Calu3 (cell line): ENCODE measurements at regions not wholly inside any gene's neighbourhood (a gene's known extent, or its start where the extent isn't known, plus 50 kb on each side); places are given as distances from the start of the nearest gene placed in this dataset.

Experiments
- BruUV-seq: library from RNA; stranded (reverse); fragments of 400-500 nt; replicated peaks from 2 replicates; lab custom pipeline; 2021; lab: Mats Ljungman, UMichigan
- CTCF ChIA-PET: fragments of 300-600 bp; sonication (Branson Sonifier 250); formaldehyde crosslinking; loops from one replicate; lab custom pipeline; 2022; ENCODE audit warnings: antibody characterized with exemption; lab: Charles Lee
- DNase-seq: peaks from one replicate; pipeline ENCODE4 v3.0.0; 2022
- H3K27ac Mint-ChIP-seq: one replicate; pipeline ENCODE4 v1.8.0; 2022; ENCODE audit warnings: mixed read lengths; ENCODE audit not compliant: unreplicated experiment
- H3K27me3 Mint-ChIP-seq: one replicate; pipeline ENCODE4 v1.8.0; 2022; ENCODE audit warnings: mixed read lengths; ENCODE audit not compliant: unreplicated experiment
- H3K36me3 Mint-ChIP-seq: one replicate; pipeline ENCODE4 v1.8.0; 2022; ENCODE audit warnings: mild to moderate bottlenecking, moderate library complexity, mixed read lengths; ENCODE audit not compliant: insufficient read depth, unreplicated experiment
- H3K4me1 Mint-ChIP-seq: one replicate; pipeline ENCODE4 v1.8.0; 2022; ENCODE audit warnings: mild to moderate bottlenecking, low read depth, mixed read lengths; ENCODE audit not compliant: unreplicated experiment
- H3K4me3 Mint-ChIP-seq: one replicate; pipeline ENCODE4 v1.8.0; 2022; ENCODE audit warnings: mild to moderate bottlenecking, low read depth, moderate library complexity, mixed read lengths; ENCODE audit not compliant: unreplicated experiment
- H3K9me3 Mint-ChIP-seq: one replicate; pipeline ENCODE4 v1.8.0; 2022; ENCODE audit warnings: low read depth, mixed read lengths; ENCODE audit not compliant: unreplicated experiment
- CTCF ChIP-seq: fragments of 200-600 bp; IDR thresholded peaks from one replicate; pipeline ENCODE4 v1.8.0; 2022; ENCODE audit warnings: antibody characterized with exemption; ENCODE audit not compliant: unreplicated experiment
- intact Hi-C: fragments of 100-400 bp; cut with micrococcal nuclease; formaldehyde crosslinking; loops from one replicate; pipeline ENCODE4 v1.10.0; 2022; ENCODE audit not compliant: unreplicated experiment

- no peak overlapping the region for H3K4me3 Mint-ChIP-seq
- no peak overlapping the region for H3K27ac Mint-ChIP-seq
- no peak for DNase-seq
- BruUV-seq = no TSS peak
- no peaks in the 10 kb centered on the region for H3K36me3 Mint-ChIP-seq
- no peak for TF ChIP-seq CTCF
- peaks cover 2% of the 10 kb centered on the region for H3K9me3 Mint-ChIP-seq
- H3K4me1 Mint-ChIP-seq = no peaks in the 10 kb centered on the region
- H3K27me3 Mint-ChIP-seq = no peaks in the 10 kb centered on the region
- CTCF ChIA-PET = no interaction called here
- intact Hi-C loops = no loop called here
Measured at GRCh38 chr9:109585796-109586195, 87.7 kb upstream of the PTPN3 start.

- Mint-ChIP-seq H3K9me3 (peaks cover 2% of the 10 kb centered on the region), H3K4me1 (no peaks in the 10 kb centered on the region), H3K27me3 (no peaks in the 10 kb centered on the region), H3K27ac (no peak overlapping the region), H3K4me3 (no peak overlapping the region), H3K36me3 (no peaks in the 10 kb centered on the region)
- intact Hi-C loops = no loop called here
- no peak for DNase-seq
- CTCF ChIA-PET = no interaction called here
- no TSS peak for BruUV-seq
- TF ChIP-seq CTCF = no peak
Measured at GRCh38 chr9:109586993-109587392, 88.9 kb upstream of the PTPN3 start.

GRCh38 chr9:109588415-109588814, 90.3 kb upstream of the PTPN3 start:
- intact Hi-C loops = no loop called here
- BruUV-seq = no TSS peak
- no peak for TF ChIP-seq CTCF
- H3K27ac Mint-ChIP-seq = no peak overlapping the region
- DNase-seq = no peak
- peaks cover 2% of the 10 kb centered on the region for H3K9me3 Mint-ChIP-seq
- no peaks in the 10 kb centered on the region for H3K4me1 Mint-ChIP-seq
- no peaks in the 10 kb centered on the region for H3K36me3 Mint-ChIP-seq
- CTCF ChIA-PET = no interaction called here
- H3K4me3 Mint-ChIP-seq = no peak overlapping the region
- H3K27me3 Mint-ChIP-seq = no peaks in the 10 kb centered on the region

- Mint-ChIP-seq H3K4me1 (no peaks in the 10 kb centered on the region), H3K27ac (no peak overlapping the region), H3K27me3 (no peaks in the 10 kb centered on the region), H3K36me3 (no peaks in the 10 kb centered on the region), H3K9me3 (peaks cover 2% of the 10 kb centered on the region), H3K4me3 (no peak overlapping the region)
- no peak for TF ChIP-seq CTCF
- BruUV-seq = no TSS peak
- CTCF ChIA-PET = no interaction called here
- intact Hi-C loops = no loop called here
- DNase-seq = no peak
Measured at GRCh38 chr9:109590966-109591365, 92.9 kb upstream of the PTPN3 start.

- Mint-ChIP-seq H3K9me3 (peaks cover 2% of the 10 kb centered on the region), H3K36me3 (no peaks in the 10 kb centered on the region), H3K27me3 (no peaks in the 10 kb centered on the region), H3K4me3 (no peak overlapping the region), H3K4me1 (no peaks in the 10 kb centered on the region), H3K27ac (no peak overlapping the region)
- CTCF ChIA-PET = no interaction called here
- no peak for TF ChIP-seq CTCF
- intact Hi-C loops = no loop called here
- no peak for DNase-seq
- no TSS peak for BruUV-seq
Measured at GRCh38 chr9:109591691-109592090, 93.6 kb upstream of the PTPN3 start.
